Osteoblast (primary cell): ENCODE measurements at regions not wholly inside any gene's neighbourhood (a gene's known extent, or its start where the extent isn't known, plus 50 kb on each side); places are given as distances from the start of the nearest gene placed in this dataset.
"Not testable (repeated sequence)": the region's sequence is repeated elsewhere in the genome, so short reads cannot be mapped to it uniquely, and the experiment has no call there.

Source experiments
- DNase-seq: peaks from one replicate; pipeline ENCODE4 v3.0.0; 2011; ENCODE audit warnings: low spot score, mixed read lengths; ENCODE audit not compliant: insufficient read length; ENCODE audit errors: missing footprints
- H2AFZ ChIP-seq: 2 replicates; pipeline ENCODE4 v1.6.0; 2011; ENCODE audit warnings: mild to moderate bottlenecking, low read length
- H3K27ac ChIP-seq: 2 replicates; pipeline ENCODE4 v1.5.1; 2011; ENCODE audit warnings: mild to moderate bottlenecking, low read depth, low read length, moderate library complexity
- H3K27me3 ChIP-seq: 2 replicates; pipeline ENCODE4 v1.6.0; 2012; ENCODE audit warnings: mild to moderate bottlenecking, control low read depth, inconsistent platforms, low read length, moderate library complexity; ENCODE audit not compliant: insufficient read depth
- H3K36me3 ChIP-seq: 2 replicates; pipeline ENCODE4 v1.5.1; 2011; ENCODE audit warnings: mild to moderate bottlenecking, low read length, control low read depth, moderate library complexity; ENCODE audit not compliant: insufficient read depth
- H3K4me1 ChIP-seq: 2 replicates; pipeline ENCODE4 v1.5.1; 2011; ENCODE audit warnings: mild to moderate bottlenecking, low read length, control low read depth, moderate library complexity; ENCODE audit not compliant: insufficient read depth
- H3K4me2 ChIP-seq: 2 replicates; pipeline ENCODE4 v1.6.0; 2011; ENCODE audit warnings: mild to moderate bottlenecking, low read length; ENCODE audit not compliant: insufficient read depth
- H3K4me3 ChIP-seq: fragments of 200-600 bp; sonication (generic); 3 replicates; pipeline ENCODE4 v1.5.1; 2012; ENCODE audit warnings: mild to moderate bottlenecking, low read length, inconsistent platforms; ENCODE audit not compliant: insufficient read depth
- H3K79me2 ChIP-seq: 2 replicates; pipeline ENCODE4 v1.6.0; 2012; ENCODE audit warnings: mild to moderate bottlenecking, low read length, control low read depth, inconsistent platforms; ENCODE audit not compliant: insufficient read depth
- H3K9me3 ChIP-seq: 2 replicates; pipeline ENCODE4 v1.5.1; 2011; ENCODE audit warnings: low read depth, low read length, control low read depth
- H4K20me1 ChIP-seq: 2 replicates; pipeline ENCODE4 v1.6.0; 2012; ENCODE audit warnings: mild to moderate bottlenecking, low read length, control low read depth; ENCODE audit not compliant: insufficient read depth
- CTCF ChIP-seq: IDR thresholded peaks from 2 replicates; pipeline ENCODE4 v1.5.1; 2011; ENCODE audit warnings: mild to moderate bottlenecking, low read depth, low read length, moderate library complexity; ENCODE audit errors: extremely low read depth

GRCh38 chr3:26312816-26313215, 309.8 kb upstream of the LRRC3B start:
- Histone ChIP-seq H3K4me2 (no peak overlapping the region), H3K27ac (no peak overlapping the region), H3K79me2 (no peaks in the 10 kb centered on the region), H3K4me3 (no peak overlapping the region), H3K4me1 (no peaks in the 10 kb centered on the region), H3K36me3 (no peaks in the 10 kb centered on the region), H3K27me3 (no peaks in the 10 kb centered on the region), H3K9me3 (no peaks in the 10 kb centered on the region), H4K20me1 (no peaks in the 10 kb centered on the region), H2AFZ (no peak overlapping the region)
- DNase-seq, result no peak
- no peak for TF ChIP-seq CTCF

DNA sequence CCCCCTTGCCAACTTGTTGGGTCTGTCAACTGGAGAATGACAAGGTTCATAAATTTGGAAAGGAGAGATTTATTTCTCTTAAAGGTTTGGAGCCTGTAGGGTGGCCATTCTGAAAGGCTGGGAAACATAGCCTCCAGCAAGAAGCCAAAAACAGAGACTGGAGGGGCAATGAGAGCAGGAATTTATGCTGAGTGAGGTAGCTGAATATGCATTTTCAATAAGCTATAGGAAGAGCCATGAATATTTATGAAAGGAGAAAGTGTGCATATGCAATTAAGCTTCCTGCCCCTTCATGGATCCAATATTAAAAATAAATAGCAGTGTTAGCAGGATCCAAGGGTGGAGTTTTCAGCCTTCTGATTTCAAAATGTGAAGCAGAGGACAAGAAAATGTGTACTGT, 306.1 kb upstream of the LRRC3B start:
- Histone ChIP-seq H3K36me3 (no peaks in the 10 kb centered on the region), H3K9me3 (no peaks in the 10 kb centered on the region), H2AFZ (no peak overlapping the region), H3K4me1 (no peaks in the 10 kb centered on the region), H3K4me3 (no peak overlapping the region), H3K27me3 (no peaks in the 10 kb centered on the region), H3K27ac (no peak overlapping the region), H3K4me2 (no peak overlapping the region), H4K20me1 (no peaks in the 10 kb centered on the region), H3K79me2 (no peaks in the 10 kb centered on the region)
- no peak for DNase-seq
- TF ChIP-seq CTCF, result no peak

GRCh38 chr3:26323741-26324140, 298.8 kb upstream of the LRRC3B start:
- H3K27me3 ChIP-seq, H3K4me2 ChIP-seq, H4K20me1 ChIP-seq, DNase-seq, H3K4me3 ChIP-seq, H3K9me3 ChIP-seq, H3K27ac ChIP-seq, H3K36me3 ChIP-seq, H3K79me2 ChIP-seq, H2AFZ ChIP-seq, H3K4me1 ChIP-seq: not testable (repeated sequence)

DNA sequence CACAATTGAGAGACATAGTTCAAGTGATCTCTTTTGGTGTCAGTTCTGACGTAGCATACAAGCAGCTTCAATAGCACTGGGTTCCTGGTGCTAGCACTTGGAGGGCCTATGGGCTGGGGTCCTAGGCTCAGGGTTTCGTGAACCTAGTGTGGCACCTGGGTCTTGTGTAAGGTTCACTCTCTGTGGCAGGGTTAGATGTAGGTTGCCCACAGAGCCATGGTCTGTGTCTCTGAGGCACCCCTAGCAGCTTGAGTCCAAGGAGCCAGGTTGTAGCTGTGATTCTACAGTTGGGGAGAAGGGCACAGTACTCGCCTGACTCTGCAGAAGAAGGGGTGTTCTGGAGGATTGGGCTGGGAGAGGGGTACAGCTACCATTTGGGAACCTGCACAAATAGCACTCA, 282.6 kb upstream of the LRRC3B start:
- no peak for TF ChIP-seq CTCF
- DNase-seq, result no peak
- no peaks in the 10 kb centered on the region for H3K36me3 ChIP-seq
- H3K4me3 ChIP-seq, result no peak overlapping the region
- no peaks in the 10 kb centered on the region for H4K20me1 ChIP-seq
- peaks cover 3% of the 10 kb centered on the region for H3K9me3 ChIP-seq
- no peaks in the 10 kb centered on the region for H3K79me2 ChIP-seq
- H3K27ac ChIP-seq, result no peak overlapping the region
- H2AFZ ChIP-seq, result no peak overlapping the region
- no peaks in the 10 kb centered on the region for H3K27me3 ChIP-seq
- no peak overlapping the region for H3K4me2 ChIP-seq
- H3K4me1 ChIP-seq, result no peaks in the 10 kb centered on the region

DNA sequence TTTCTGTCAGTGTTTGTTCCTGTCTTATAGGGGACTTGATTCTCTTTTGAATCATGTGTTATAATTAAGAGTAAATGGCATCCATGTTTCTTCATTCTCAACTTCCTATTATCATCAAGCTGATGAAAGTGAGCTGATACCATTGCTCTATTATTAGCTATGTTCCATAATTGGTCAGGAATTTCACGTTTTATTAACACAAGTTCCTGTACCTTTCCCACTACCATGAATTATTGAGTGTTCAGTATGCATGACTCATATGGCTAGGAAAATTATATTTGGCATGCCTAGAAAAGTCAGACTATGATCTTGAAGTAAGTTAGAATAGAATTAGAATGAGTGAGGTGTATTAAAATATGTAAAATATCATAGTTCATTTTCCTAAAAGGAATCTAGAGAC, 278.9 kb upstream of the LRRC3B start:
- H2AFZ ChIP-seq, result no peak overlapping the region
- no peak for DNase-seq
- H3K9me3 ChIP-seq, result no peaks in the 10 kb centered on the region
- H3K4me1 ChIP-seq, result no peaks in the 10 kb centered on the region
- H3K79me2 ChIP-seq, result no peaks in the 10 kb centered on the region
- no peaks in the 10 kb centered on the region for H4K20me1 ChIP-seq
- H3K27me3 ChIP-seq, result no peaks in the 10 kb centered on the region
- no peaks in the 10 kb centered on the region for H3K36me3 ChIP-seq
- no peak overlapping the region for H3K4me3 ChIP-seq
- no peak overlapping the region for H3K27ac ChIP-seq
- TF ChIP-seq CTCF, result no peak
- no peak overlapping the region for H3K4me2 ChIP-seq
